Femur (tissue), 1 donor: ENCODE measurements at regions not wholly inside any gene's neighbourhood (a gene's known extent, or its start where the extent isn't known, plus 50 kb on each side); places are given as distances from the start of the nearest gene placed in this dataset.
"Not testable (repeated sequence)": the region's sequence is repeated elsewhere in the genome, so short reads cannot be mapped to it uniquely, and the experiment has no call there.

Experiments used
- DNase-seq: peaks from one replicate; pipeline ENCODE4 v3.0.0-alpha.2; 2017

DNA sequence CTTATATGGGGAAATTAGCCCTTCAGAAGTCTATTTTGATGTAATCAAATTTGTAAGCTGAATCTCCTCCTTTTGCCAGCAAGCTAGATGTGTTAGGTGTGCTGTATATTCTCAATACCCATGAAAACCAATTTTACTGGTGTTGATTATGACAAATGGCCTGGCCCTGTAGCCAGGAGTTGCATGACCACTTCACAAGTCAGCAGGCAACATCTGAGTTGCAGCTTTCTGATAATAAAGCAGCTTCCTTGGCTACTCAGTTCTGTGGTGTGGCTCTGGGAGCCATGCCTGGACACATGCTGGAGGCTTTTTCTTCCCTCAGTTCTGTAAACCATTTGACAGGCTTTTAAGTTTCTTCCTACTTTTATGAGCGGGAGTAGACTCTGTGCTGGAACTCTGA lies 154.1 kb upstream of the CXCL13 start:
- no peak for DNase-seq

- not testable (repeated sequence) for DNase-seq
Measured at GRCh38 chr4:77452117-77452516, 153.5 kb upstream of the CXCL13 start.

- DNase-seq: no peak
Measured at GRCh38 chr4:77453911-77454310, 151.7 kb upstream of the CXCL13 start.

DNA sequence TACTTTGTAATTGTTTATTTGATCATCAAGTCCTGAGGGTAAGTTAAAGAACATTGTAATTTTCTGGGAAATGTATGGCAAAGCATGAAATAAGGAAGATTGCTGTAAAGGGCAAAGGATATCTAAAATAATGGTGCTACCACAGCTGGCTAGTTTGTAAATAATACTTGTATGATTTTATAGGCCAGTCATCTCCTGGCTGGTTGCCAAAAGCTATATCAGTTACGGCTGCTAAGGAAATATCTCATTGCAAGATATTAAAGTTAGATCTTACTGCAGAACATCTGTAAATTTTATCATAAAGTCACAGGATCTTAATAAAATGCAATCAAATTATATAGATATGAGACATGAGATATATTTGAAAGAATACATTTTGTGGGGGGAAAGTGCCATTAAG lies 150.8 kb upstream of the CXCL13 start:
- DNase-seq: no peak

DNA sequence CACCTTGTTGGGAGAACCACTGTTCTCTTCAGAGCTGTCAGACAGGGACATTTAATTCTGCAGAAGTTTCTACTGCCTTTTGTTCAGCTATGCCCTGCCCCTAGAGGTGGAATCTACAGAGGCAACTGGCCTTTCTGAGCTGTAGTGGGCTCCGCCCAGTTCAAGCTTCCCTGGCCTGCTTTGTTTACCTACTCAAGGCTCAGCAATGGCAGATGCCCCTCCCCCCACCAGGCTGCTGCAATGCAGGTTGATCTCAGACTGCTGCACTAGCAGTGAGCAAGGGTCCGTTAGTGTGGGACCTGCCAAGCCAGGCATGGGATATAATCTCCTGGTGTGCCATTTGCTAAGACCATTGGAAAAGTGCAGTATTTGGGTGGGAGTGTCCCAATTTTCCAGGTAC lies 141.5 kb upstream of the CXCL13 start:
- not testable (repeated sequence) for DNase-seq

DNA sequence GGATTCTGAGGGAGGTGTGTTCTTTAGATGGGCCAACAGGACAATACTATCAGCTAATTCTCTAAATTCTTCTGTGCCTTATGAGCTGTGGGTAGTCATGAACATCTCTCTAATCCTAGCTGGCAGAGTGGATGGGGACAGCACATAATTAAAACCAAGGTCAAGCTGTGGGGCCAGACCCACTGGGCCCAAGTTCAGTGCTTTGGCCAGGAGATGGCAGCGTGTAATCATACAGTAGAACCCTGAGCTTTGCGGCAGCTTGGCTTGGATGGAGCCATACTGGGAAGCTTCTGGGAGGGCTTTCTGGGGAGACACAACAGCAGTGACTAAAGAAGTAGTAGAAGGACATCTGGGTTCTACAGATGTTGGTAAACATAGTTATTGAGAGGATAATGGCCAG lies 140.3 kb upstream of the CXCL13 start:
- DNase-seq: no peak

GRCh38 chr4:77466430-77466829 lies 139.2 kb upstream of the CXCL13 start:
- no peak for DNase-seq

GRCh38 chr4:77471821-77472495 lies 133.7 kb upstream of the CXCL13 start:
- no peak for DNase-seq

DNA sequence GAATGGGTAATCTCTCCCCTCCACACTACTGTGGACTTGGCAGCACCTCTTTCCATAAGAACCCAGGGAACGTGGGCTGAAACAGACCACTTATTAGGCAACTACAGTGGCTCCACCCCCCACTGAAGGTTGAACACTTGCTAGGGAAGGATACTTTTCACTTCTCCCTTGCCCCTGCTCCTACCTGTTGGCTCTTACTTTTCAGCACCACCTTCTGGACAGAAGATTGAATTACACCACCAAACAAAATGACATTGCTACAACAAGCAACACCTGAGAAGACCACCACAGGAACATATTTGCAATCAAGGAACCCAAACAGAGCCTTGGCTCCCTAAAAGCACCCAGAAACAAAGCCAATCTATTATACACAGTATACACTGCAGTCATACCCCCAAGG lies 132.1 kb upstream of the CXCL13 start:
- no peak for DNase-seq

DNA sequence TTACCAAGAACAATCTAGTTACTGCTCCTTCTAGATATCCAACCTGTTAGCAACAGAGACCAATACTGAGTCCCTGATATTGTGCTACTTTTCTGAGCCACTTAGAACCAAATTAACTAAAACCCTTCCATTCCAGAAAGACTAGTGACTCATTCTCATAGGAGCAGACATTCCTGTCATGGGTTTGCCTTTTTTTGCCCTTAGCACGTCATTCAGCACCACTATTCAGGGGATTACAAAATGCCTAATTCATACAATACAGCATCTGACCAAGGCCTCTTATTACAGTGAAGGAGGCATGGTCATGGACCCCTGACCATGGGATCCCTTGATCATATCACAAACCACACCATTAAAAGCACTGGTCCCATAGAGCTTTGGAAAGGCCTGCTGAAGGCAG lies 123.8 kb upstream of the CXCL13 start:
- no peak for DNase-seq

- DNase-seq: no peak
Measured at GRCh38 chr4:77488882-77489281, 116.7 kb upstream of the CXCL13 start.

GRCh38 chr4:77493120-77493752 lies 112.4 kb upstream of the CXCL13 start:
- no peak for DNase-seq

GRCh38 chr4:77493829-77494551 lies 111.6 kb upstream of the CXCL13 start:
- no peak for DNase-seq

DNA sequence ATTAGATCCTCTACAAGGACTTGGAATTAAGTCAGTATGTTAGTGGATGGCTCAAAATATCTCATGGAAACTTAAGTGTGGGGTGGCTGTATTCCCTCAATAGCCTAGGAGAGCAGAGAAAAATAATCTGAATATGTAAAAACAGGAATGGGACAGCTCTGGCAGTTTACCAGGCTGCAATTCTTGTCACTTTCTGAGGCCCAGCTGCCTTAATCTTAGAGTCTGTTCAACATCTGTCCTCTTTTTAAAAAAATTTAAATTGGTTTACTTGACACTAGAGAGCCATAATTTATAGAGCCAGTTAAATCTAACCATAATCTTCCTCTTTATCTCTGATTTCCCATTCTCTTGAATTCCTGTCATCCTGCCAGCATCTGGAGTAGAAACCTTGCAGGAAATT lies 109.2 kb upstream of the CXCL13 start:
- no peak for DNase-seq

DNA sequence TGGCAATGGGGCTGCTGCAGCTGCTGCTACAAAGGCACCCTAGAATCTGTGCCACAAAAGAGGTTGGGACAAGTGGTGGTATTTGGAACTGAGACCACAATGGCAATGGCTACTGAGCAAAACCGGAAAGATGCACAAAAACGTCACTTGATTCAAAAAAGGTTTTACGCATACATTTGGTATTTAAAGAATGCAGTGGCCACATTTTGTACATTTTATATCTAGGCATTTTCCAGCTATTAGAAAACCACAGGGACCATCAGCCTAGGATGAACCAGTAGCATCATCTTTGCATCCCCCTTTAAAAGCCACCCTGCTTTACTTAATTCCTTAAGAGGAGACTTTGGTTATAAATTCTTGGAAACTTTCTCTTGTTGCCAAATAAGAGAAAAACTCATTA lies 104.8 kb upstream of the CXCL13 start:
- DNase-seq: no peak

- no peak for DNase-seq
Measured at GRCh38 chr4:77501240-77501639, 104.4 kb upstream of the CXCL13 start.

DNA sequence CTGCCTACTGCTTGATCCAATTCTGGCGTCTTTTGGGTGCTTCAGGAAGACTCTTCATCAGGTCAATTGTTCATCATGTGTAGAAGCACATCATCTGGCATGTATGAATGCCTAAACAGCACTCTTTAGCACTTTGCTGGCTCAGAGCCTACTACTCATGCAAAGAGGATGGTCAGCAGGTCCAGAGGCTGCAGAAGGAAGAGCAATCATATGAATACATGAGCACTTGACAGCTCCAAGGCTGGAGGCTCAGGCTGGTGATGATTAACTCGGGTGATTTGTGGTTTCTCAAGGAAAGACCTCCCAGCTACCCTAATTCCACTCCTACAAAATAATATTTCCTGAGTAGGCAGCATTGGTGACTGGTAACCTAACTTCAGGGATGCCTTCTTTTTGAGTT lies 103.8 kb upstream of the CXCL13 start:
- no peak for DNase-seq

DNA sequence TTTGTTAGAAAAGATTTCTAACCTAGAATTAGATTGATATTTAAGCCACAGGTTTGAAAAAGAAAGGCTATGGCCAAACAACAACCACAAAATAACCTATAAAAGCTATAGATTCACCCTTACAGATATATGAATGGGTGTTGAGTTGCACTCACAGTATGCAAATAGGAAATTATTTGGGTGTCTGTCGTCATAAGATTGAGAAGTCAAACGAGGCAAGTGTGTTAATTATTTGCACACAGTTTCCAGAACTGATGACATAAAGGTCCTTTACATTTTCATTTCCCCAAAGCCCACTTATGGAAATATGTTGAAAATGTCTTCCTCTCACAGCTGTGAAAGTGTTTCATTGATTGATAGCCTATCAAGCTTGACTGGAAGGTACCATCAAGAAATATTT lies 101.2 kb upstream of the CXCL13 start:
- DNase-seq: no peak

GRCh38 chr4:77505275-77505957 lies 100.2 kb upstream of the CXCL13 start:
- no peak for DNase-seq

- DNase-seq: no peak
Measured at GRCh38 chr4:77505958-77506319, 99.7 kb upstream of the CXCL13 start.

DNA sequence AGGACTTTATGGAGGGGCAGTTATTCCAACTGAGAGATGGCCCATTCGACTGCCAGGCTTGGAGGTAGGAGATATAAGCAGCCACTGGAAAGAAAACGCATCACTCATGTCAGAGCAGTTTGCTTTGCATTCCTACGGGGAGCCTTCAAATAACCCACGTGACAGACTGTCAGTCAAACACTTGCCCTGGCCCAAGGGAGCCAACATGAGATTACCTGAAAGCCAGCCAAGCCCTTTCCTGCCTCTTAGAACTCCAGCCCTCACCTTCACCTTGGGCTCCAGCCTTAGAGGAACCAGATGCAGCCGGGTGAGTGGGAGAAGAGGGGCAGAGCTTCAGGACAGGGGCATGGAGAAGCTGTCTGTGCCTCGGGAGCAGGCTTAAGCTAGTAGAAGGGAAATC lies 95.3 kb upstream of the CXCL13 start:
- DNase-seq: no peak

DNA sequence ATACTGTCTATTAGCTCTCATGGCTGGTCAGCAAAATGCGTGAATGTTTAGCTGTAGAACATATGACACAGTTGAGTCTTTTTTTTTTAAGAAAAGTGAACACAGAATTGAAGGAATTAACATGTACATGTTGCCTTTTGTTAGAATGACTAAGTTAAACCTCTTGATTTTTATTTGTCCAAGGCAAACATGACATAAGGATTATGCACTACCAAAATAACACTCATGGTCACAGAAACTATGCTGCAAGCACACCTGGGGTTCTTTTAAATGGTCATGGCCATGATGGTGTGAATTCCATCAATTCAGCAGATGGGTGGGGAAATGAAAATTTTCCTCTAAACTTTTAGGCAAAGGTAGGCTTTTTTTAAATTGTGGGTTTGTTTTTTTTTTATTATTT lies 80.1 kb upstream of the CXCL13 start:
- DNase-seq: no peak

DNA sequence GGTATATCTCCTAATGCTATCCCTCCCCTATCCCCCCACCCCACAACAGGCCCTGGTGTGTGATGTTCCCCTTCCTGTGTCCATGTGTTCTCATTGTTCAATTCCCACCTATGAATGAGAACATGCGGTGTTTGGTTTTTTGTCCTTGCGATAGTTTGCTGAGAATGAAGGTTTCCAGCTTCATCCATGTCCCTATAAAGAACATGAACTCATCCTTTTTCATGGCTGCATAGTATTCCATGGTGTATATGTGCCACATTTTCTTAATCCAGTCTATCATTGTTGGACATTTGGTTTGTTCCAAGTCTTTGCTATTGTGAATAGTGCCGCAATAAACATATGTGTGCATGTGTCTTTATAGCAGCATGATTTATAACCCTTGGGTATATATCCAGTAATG lies 77.7 kb upstream of the CXCL13 start:
- not testable (repeated sequence) for DNase-seq

- DNase-seq: no peak
Measured at GRCh38 chr4:77538144-77538543, 67.5 kb upstream of the CXCL13 start.
